ENCODE measurements at regions not wholly inside any gene's neighbourhood (a gene's known extent, or its start where the extent isn't known, plus 50 kb on each side); places are given as distances from the start of the nearest gene placed in this dataset.

DNA sequence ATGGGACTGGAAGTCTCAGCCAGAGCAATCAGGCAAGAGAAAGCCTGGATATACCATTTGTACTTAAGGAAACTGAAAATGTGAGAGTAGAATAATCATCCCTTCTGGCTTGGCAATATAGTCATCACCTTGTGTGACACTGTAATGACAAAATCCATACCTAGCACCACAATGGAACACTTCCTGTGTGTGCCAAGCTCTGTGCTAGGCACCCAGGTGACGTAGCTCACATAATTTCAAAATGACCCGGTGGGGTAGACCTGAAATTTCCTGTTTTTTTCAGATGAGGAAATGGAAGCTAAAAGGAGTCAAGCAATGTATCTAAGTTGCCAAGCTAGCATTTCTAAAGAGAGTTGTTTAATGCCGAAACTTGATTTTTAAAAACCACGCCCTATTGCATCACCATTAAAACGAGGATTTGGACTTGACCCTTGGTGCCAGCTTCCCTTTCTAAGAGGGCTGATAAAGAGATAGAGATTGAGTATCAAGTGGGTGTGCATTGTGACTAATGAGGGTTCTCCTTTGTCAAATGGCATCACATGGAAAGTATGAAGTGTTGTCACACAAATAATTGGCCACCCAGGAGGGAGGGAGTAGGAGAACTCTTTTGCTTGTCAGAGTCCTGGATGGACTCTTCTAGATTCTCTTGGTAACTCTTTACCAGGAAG, 141.3 kb upstream of the PDZRN3 start:
- intact Hi-C loops (cut with micrococcal nuclease; ENCODE audit: unreplicated experiment) = no loop called here
- POLR2A ChIA-PET (ENCODE audit: unreplicated experiment) = no interaction called here
- no peaks in the 10 kb centered on the region for H3K9me2 ChIP-seq (ENCODE audit: insufficient read depth)
- no peaks in the 10 kb centered on the region for H3K9me3 ChIP-seq (ENCODE audit: insufficient read depth, low read depth)
- H3K4me1 ChIP-seq (replicated peaks; ENCODE audit: insufficient read depth) = no peaks in the 10 kb centered on the region
- no peak for DNase-seq
- no peaks in the 10 kb centered on the region for H3K27me3 ChIP-seq (ENCODE audit: insufficient read depth, low read depth)
- BruUV-seq (replicated peaks) = no TSS peak
- CTCF ChIA-PET = no interaction called here
- H2AFZ ChIP-seq = no peak overlapping the region
- H3K36me3 ChIP-seq (ENCODE audit: low read depth) = no peaks in the 10 kb centered on the region
- H3K4me3 ChIP-seq = no peak overlapping the region
- no peaks in the 10 kb centered on the region for H3K79me2 ChIP-seq (ENCODE audit: low read depth)
- H4K20me1 ChIP-seq (ENCODE audit: insufficient read depth) = no peaks in the 10 kb centered on the region
- H3K27ac ChIP-seq = no peak overlapping the region
- TF ChIP-seq, protein P1, sequence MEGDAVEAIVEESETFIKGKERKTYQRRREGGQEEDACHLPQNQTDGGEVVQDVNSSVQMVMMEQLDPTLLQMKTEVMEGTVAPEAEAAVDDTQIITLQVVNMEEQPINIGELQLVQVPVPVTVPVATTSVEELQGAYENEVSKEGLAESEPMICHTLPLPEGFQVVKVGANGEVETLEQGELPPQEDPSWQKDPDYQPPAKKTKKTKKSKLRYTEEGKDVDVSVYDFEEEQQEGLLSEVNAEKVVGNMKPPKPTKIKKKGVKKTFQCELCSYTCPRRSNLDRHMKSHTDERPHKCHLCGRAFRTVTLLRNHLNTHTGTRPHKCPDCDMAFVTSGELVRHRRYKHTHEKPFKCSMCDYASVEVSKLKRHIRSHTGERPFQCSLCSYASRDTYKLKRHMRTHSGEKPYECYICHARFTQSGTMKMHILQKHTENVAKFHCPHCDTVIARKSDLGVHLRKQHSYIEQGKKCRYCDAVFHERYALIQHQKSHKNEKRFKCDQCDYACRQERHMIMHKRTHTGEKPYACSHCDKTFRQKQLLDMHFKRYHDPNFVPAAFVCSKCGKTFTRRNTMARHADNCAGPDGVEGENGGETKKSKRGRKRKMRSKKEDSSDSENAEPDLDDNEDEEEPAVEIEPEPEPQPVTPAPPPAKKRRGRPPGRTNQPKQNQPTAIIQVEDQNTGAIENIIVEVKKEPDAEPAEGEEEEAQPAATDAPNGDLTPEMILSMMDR (conservative IDR thresholded peaks at IDR 0.05) = no peak
- TF ChIP-seq EZH2 (IDR thresholded peaks at IDR 0.05; ENCODE audit: low read depth) = no peak
- H3K4me2 ChIP-seq = no peak overlapping the region
- H3F3A ChIP-seq (ENCODE audit: insufficient read depth, low read depth) = no peaks in the 10 kb centered on the region

DNA sequence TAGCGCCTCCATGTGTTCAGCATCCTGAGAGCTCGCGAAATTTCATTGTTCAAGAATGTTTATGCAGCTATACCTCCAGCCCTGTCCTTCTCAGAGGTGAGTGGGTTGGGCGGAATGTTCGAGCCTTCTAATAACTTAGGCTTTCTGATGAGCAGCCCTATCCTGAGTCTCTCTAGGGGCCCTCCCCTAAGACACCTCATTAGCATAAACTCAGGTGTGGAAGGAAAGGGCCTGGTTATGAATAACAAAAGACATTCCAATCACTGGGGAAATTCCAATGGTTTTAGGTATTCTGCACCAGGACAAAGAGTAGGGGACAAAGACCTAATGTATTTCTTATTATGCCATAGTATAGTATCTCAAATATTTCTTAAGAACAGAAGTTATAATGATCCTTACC, 138.1 kb upstream of the PDZRN3 start:
- Histone ChIP-seq H3K4me2 (no peak overlapping the region), H2AFZ (no peak overlapping the region), H3K27ac (no peak overlapping the region), H3K4me1 (replicated peaks; ENCODE audit: insufficient read depth) (no peaks in the 10 kb centered on the region), H3K4me3 (no peak overlapping the region), H3K36me3 (ENCODE audit: low read depth) (no peaks in the 10 kb centered on the region), H3K9me3 (ENCODE audit: insufficient read depth, low read depth) (no peaks in the 10 kb centered on the region), H4K20me1 (ENCODE audit: insufficient read depth) (no peaks in the 10 kb centered on the region), H3F3A (ENCODE audit: insufficient read depth, low read depth) (no peaks in the 10 kb centered on the region), H3K79me2 (ENCODE audit: low read depth) (no peaks in the 10 kb centered on the region), H3K9me2 (ENCODE audit: insufficient read depth) (no peaks in the 10 kb centered on the region), H3K27me3 (ENCODE audit: insufficient read depth, low read depth) (no peaks in the 10 kb centered on the region)
- no peak for DNase-seq
- no TSS peak for BruUV-seq (replicated peaks)
- ChIA-PET POLR2A (ENCODE audit: unreplicated experiment) (no interaction called here), CTCF (no interaction called here)
- TF ChIP-seq, protein P1 (conservative IDR thresholded peaks at IDR 0.05) = no peak
- no peak for TF ChIP-seq EZH2 (IDR thresholded peaks at IDR 0.05; ENCODE audit: low read depth)
- intact Hi-C loops (cut with micrococcal nuclease; ENCODE audit: unreplicated experiment) = no loop called here

DNA sequence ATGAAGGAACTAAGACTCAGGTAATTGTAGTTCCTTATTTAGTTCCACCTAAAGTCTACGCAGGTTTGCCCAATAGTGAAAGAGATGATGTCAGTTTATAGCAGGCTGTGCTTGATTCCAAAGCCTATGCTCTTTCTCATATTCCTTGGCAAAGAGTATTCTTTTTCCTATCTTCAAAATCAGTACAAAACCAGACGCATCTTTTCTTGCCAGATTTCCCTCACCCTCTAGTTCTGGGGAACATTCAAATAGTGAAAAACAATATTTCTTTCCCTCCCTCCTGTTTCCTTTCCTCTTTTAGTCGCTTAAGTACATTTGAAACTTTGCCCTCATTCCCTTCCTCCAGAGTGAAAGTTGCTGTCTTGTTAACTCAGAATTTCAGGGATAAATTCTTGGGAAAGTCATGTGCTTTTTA, 134.6 kb upstream of the PDZRN3 start:
- CTCF ChIA-PET = no interaction called here
- no peaks in the 10 kb centered on the region for H3K4me1 ChIP-seq (replicated peaks; ENCODE audit: insufficient read depth)
- DNase-seq = no peak
- no peak overlapping the region for H2AFZ ChIP-seq
- H4K20me1 ChIP-seq (ENCODE audit: insufficient read depth) = no peaks in the 10 kb centered on the region
- no peak overlapping the region for H3K27ac ChIP-seq
- no peaks in the 10 kb centered on the region for H3K9me3 ChIP-seq (ENCODE audit: insufficient read depth, low read depth)
- H3K79me2 ChIP-seq (ENCODE audit: low read depth) = no peaks in the 10 kb centered on the region
- no peaks in the 10 kb centered on the region for H3F3A ChIP-seq (ENCODE audit: insufficient read depth, low read depth)
- POLR2A ChIA-PET (ENCODE audit: unreplicated experiment) = no interaction called here
- H3K4me3 ChIP-seq = no peak overlapping the region
- no TSS peak for BruUV-seq (replicated peaks)
- H3K4me2 ChIP-seq = no peak overlapping the region
- no peaks in the 10 kb centered on the region for H3K27me3 ChIP-seq (ENCODE audit: insufficient read depth, low read depth)
- intact Hi-C loops (cut with micrococcal nuclease; ENCODE audit: unreplicated experiment) = no loop called here
- no peak for TF ChIP-seq EZH2 (IDR thresholded peaks at IDR 0.05; ENCODE audit: low read depth)
- TF ChIP-seq, protein P1 (conservative IDR thresholded peaks at IDR 0.05) = no peak
- H3K9me2 ChIP-seq (ENCODE audit: insufficient read depth) = no peaks in the 10 kb centered on the region
- H3K36me3 ChIP-seq (ENCODE audit: low read depth) = no peaks in the 10 kb centered on the region

Data from PC-9 (cell line).